SK-N-SH treated with all-trans-retinoic acid at 6 μM for 48 hours (cell line): ENCODE measurements at regions not wholly inside any gene's neighbourhood (a gene's known extent, or its start where the extent isn't known, plus 50 kb on each side); places are given as distances from the start of the nearest gene placed in this dataset.

ENCODE experiments used
- ATAC-seq: fragments of 200-7000 bp; cut with Tn5 transposase; 3 replicates; pipeline ENCODE4 v1.9.1; 2020; ENCODE audit warnings: mild to moderate bottlenecking, moderate library complexity
- ARNTL ChIP-seq: fragments of 450-650 bp; formaldehyde crosslinking; IDR thresholded peaks from 2 replicates; pipeline ENCODE4 v1.5.0; 2020; ENCODE audit warnings: low read depth, mild to moderate bottlenecking, moderate library complexity, borderline replicate concordance
- BACH2 ChIP-seq: fragments of 250-450 bp; sonication (Bioruptor Pico); IDR thresholded peaks from 2 replicates; pipeline ENCODE4 v1.9.0; 2021; ENCODE audit warnings: mild to moderate bottlenecking, borderline replicate concordance
- CSDC2 ChIP-seq: fragments of 250-450 bp; sonication (Bioruptor Pico); IDR thresholded peaks from 2 replicates; pipeline ENCODE4 v1.5.0; 2020; ENCODE audit warnings: mild to moderate bottlenecking, moderate library complexity
- ESRRG ChIP-seq: fragments of 250-450 bp; sonication (Bioruptor Pico); IDR thresholded peaks from 2 replicates; pipeline ENCODE4 v1.6.1; 2021; ENCODE audit warnings: mild to moderate bottlenecking
- GLIS3 ChIP-seq: fragments of 250-450 bp; sonication (Bioruptor Pico); IDR thresholded peaks from 2 replicates; pipeline ENCODE4 v1.5.0; 2020; ENCODE audit warnings: mild to moderate bottlenecking, moderate library complexity
- ISL1 ChIP-seq: fragments of 250-450 bp; sonication (Bioruptor Pico); IDR thresholded peaks from 2 replicates; pipeline ENCODE4 v2.1.2; 2022; ENCODE audit warnings: mild to moderate bottlenecking, moderate library complexity
- OSR1 ChIP-seq: fragments of 250-450 bp; sonication (Bioruptor Pico); IDR thresholded peaks from 2 replicates; pipeline ENCODE4 v1.8.0; 2022; ENCODE audit warnings: moderate library complexity, mild to moderate bottlenecking, inconsistent platforms
- PPARA ChIP-seq: fragments of 250-450 bp; sonication (Bioruptor Pico); IDR thresholded peaks from 2 replicates; pipeline ENCODE4 v1.5.0; 2020; ENCODE audit warnings: mild to moderate bottlenecking, borderline replicate concordance
- RARB ChIP-seq: fragments of 250-450 bp; sonication (Bioruptor Pico); IDR thresholded peaks from 2 replicates; pipeline ENCODE4 v1.8.0; 2021; ENCODE audit warnings: mild to moderate bottlenecking, moderate library complexity
- SNAI2 ChIP-seq: fragments of 250-450 bp; sonication (Bioruptor Pico); IDR thresholded peaks from 2 replicates; pipeline ENCODE4 v1.5.0; 2020; ENCODE audit warnings: mild to moderate bottlenecking, moderate library complexity
- TCF4 ChIP-seq: fragments of 250-450 bp; sonication (Bioruptor Pico); IDR thresholded peaks from 2 replicates; pipeline ENCODE4 v1.8.0; 2021; ENCODE audit warnings: mild to moderate bottlenecking, moderate library complexity, borderline replicate concordance
- TOX ChIP-seq: fragments of 250-450 bp; sonication (Bioruptor Pico); IDR thresholded peaks from 2 replicates; pipeline ENCODE4 v1.8.0; 2021; ENCODE audit warnings: mild to moderate bottlenecking, moderate library complexity, borderline replicate concordance
- ZC3H10 ChIP-seq: fragments of 250-450 bp; sonication (Bioruptor Pico); IDR thresholded peaks from 2 replicates; pipeline ENCODE4 v1.5.1; 2021; ENCODE audit warnings: mild to moderate bottlenecking, moderate library complexity
- ZFP3 ChIP-seq: fragments of 250-450 bp; sonication (Bioruptor Pico); IDR thresholded peaks from 2 replicates; pipeline ENCODE4 v1.5.0; 2020; ENCODE audit warnings: mild to moderate bottlenecking, moderate library complexity
- ZFP30 ChIP-seq: fragments of 450-650 bp; formaldehyde crosslinking; IDR thresholded peaks from 2 replicates; pipeline ENCODE4 v1.5.0; 2022; ENCODE audit warnings: mild to moderate bottlenecking, moderate library complexity
- ZNF565 ChIP-seq: fragments of 450-650 bp; formaldehyde crosslinking; conservative IDR thresholded peaks from 2 replicates; pipeline ENCODE4 v1.5.0; 2020; ENCODE audit warnings: low read depth, mild to moderate bottlenecking, moderate library complexity
- ZNF70 ChIP-seq: fragments of 450-650 bp; formaldehyde crosslinking; IDR thresholded peaks from 2 replicates; pipeline ENCODE4 v1.5.0; 2020; ENCODE audit warnings: mild to moderate bottlenecking, moderate library complexity
- ZNF8 ChIP-seq: fragments of 450-650 bp; formaldehyde crosslinking; IDR thresholded peaks from 2 replicates; pipeline ENCODE4 v1.5.0; 2020; ENCODE audit warnings: mild to moderate bottlenecking, moderate library complexity
- TF ChIP-seq, protein P1 (sequence below): fragments of 250-450 bp; sonication (Bioruptor Pico); IDR thresholded peaks from 2 replicates; pipeline ENCODE4 v1.5.1; 2020; ENCODE audit warnings: low read depth, mild to moderate bottlenecking, moderate library complexity
- TF ChIP-seq, protein P2 (sequence below): fragments of 250-450 bp; sonication (Bioruptor Pico); IDR thresholded peaks from 2 replicates; pipeline ENCODE4 v1.5.0; 2020; ENCODE audit warnings: mild to moderate bottlenecking, moderate library complexity
- TF ChIP-seq, protein P3 (sequence below): fragments of 250-450 bp; sonication (Bioruptor Pico); IDR thresholded peaks from 2 replicates; pipeline ENCODE4 v1.5.1; 2021; ENCODE audit warnings: mild to moderate bottlenecking, moderate library complexity
- TF ChIP-seq, protein P4 (sequence below): fragments of 250-450 bp; sonication (Bioruptor Pico); IDR thresholded peaks from 2 replicates; pipeline ENCODE4 v1.8.0; 2021; ENCODE audit warnings: low read depth, mild to moderate bottlenecking, moderate library complexity, borderline replicate concordance
- TF ChIP-seq, protein P5 (sequence below): fragments of 250-450 bp; sonication (Bioruptor Pico); IDR thresholded peaks from 2 replicates; pipeline ENCODE4 v1.8.0; 2020; ENCODE audit warnings: mild to moderate bottlenecking, moderate library complexity, borderline replicate concordance

DNA sequence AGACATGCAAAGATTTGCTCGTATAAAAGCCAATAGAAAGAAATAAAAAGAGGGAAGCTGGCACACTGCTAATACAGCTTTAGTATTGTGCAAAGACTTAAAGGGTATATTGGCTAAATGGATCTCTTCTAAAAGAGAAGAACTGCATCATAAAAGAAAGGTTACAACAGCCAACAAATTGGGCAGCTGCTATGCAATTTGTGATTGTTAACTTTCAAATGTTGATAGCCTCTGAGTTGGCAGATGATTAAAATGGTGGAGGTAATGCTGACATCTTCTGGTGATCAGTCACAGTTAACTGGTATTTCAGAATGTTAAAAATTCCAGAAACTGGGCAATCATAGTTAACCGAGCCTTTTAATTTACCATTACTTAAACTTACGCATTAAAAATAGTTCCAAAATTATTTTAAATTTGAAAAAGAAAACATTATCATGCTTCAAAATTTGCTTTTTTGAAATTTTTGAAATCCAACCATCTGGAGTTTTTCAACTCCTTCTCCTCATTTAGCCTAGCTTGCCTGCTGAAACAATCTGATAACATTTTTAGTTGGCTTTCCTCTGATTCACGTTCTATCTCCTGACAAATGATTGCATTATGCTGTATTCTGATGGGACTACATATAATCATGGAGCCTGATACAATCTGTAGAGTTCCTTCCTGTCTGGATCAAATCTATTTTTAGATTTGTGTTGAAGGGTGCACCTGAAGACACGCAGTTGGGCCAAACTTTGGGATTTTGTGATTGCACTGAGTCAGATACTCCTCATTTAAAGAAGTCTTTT lies 144.0 kb upstream of the PDZRN3 start:
- TF ChIP-seq BACH2 (CRISPR knock-in tag): no peak
- TF ChIP-seq, protein P1, sequence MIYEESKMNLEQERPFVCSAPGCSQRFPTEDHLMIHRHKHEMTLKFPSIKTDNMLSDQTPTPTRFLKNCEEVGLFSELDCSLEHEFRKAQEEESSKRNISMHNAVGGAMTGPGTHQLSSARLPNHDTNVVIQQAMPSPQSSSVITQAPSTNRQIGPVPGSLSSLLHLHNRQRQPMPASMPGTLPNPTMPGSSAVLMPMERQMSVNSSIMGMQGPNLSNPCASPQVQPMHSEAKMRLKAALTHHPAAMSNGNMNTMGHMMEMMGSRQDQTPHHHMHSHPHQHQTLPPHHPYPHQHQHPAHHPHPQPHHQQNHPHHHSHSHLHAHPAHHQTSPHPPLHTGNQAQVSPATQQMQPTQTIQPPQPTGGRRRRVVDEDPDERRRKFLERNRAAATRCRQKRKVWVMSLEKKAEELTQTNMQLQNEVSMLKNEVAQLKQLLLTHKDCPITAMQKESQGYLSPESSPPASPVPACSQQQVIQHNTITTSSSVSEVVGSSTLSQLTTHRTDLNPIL (CRISPR knock-in tag): no peak
- TF ChIP-seq PPARA (CRISPR knock-in tag): no peak
- TF ChIP-seq ARNTL (CRISPR knock-in tag): no peak
- TF ChIP-seq, protein P2, sequence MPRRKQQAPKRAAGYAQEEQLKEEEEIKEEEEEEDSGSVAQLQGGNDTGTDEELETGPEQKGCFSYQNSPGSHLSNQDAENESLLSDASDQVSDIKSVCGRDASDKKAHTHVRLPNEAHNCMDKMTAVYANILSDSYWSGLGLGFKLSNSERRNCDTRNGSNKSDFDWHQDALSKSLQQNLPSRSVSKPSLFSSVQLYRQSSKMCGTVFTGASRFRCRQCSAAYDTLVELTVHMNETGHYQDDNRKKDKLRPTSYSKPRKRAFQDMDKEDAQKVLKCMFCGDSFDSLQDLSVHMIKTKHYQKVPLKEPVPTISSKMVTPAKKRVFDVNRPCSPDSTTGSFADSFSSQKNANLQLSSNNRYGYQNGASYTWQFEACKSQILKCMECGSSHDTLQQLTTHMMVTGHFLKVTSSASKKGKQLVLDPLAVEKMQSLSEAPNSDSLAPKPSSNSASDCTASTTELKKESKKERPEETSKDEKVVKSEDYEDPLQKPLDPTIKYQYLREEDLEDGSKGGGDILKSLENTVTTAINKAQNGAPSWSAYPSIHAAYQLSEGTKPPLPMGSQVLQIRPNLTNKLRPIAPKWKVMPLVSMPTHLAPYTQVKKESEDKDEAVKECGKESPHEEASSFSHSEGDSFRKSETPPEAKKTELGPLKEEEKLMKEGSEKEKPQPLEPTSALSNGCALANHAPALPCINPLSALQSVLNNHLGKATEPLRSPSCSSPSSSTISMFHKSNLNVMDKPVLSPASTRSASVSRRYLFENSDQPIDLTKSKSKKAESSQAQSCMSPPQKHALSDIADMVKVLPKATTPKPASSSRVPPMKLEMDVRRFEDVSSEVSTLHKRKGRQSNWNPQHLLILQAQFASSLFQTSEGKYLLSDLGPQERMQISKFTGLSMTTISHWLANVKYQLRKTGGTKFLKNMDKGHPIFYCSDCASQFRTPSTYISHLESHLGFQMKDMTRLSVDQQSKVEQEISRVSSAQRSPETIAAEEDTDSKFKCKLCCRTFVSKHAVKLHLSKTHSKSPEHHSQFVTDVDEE (CRISPR knock-in tag): peak; percentile 21; the same call in 1 of the 2 replicates
- no peak for TF ChIP-seq CSDC2
- TF ChIP-seq, protein P3, sequence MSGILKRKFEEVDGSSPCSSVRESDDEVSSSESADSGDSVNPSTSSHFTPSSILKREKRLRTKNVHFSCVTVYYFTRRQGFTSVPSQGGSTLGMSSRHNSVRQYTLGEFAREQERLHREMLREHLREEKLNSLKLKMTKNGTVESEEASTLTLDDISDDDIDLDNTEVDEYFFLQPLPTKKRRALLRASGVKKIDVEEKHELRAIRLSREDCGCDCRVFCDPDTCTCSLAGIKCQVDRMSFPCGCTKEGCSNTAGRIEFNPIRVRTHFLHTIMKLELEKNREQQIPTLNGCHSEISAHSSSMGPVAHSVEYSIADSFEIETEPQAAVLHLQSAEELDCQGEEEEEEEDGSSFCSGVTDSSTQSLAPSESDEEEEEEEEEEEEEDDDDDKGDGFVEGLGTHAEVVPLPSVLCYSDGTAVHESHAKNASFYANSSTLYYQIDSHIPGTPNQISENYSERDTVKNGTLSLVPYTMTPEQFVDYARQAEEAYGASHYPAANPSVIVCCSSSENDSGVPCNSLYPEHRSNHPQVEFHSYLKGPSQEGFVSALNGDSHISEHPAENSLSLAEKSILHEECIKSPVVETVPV: no peak
- TF ChIP-seq ZFP3 (CRISPR knock-in tag): no peak
- TF ChIP-seq, protein P4, sequence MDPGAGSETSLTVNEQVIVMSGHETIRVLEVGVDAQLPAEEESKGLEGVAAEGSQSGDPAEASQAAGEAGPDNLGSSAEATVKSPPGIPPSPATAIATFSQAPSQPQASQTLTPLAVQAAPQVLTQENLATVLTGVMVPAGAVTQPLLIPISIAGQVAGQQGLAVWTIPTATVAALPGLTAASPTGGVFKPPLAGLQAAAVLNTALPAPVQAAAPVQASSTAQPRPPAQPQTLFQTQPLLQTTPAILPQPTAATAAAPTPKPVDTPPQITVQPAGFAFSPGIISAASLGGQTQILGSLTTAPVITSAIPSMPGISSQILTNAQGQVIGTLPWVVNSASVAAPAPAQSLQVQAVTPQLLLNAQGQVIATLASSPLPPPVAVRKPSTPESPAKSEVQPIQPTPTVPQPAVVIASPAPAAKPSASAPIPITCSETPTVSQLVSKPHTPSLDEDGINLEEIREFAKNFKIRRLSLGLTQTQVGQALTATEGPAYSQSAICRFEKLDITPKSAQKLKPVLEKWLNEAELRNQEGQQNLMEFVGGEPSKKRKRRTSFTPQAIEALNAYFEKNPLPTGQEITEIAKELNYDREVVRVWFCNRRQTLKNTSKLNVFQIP (CRISPR knock-in tag): no peak
- TF ChIP-seq, protein P5, sequence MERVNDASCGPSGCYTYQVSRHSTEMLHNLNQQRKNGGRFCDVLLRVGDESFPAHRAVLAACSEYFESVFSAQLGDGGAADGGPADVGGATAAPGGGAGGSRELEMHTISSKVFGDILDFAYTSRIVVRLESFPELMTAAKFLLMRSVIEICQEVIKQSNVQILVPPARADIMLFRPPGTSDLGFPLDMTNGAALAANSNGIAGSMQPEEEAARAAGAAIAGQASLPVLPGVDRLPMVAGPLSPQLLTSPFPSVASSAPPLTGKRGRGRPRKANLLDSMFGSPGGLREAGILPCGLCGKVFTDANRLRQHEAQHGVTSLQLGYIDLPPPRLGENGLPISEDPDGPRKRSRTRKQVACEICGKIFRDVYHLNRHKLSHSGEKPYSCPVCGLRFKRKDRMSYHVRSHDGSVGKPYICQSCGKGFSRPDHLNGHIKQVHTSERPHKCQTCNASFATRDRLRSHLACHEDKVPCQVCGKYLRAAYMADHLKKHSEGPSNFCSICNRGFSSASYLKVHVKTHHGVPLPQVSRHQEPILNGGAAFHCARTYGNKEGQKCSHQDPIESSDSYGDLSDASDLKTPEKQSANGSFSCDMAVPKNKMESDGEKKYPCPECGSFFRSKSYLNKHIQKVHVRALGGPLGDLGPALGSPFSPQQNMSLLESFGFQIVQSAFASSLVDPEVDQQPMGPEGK (CRISPR knock-in tag): no peak
- TF ChIP-seq TCF4 (CRISPR knock-in tag): peak; percentile 57
- no peak for TF ChIP-seq ZNF565 (CRISPR knock-in tag)
- no peak for TF ChIP-seq ZFP30 (CRISPR knock-in tag)
- TF ChIP-seq GLIS3 (CRISPR knock-in tag): peak; percentile 46; the same call in 1 of the 2 replicates
- 0 out of 2 replicates have a peak, but pooled peaks have one; percentile 22 for TF ChIP-seq ESRRG
- no peak for TF ChIP-seq TOX (CRISPR knock-in tag)
- no peak; the same call in 1 of the 2 replicates for TF ChIP-seq SNAI2 (CRISPR knock-in tag)
- no peak for TF ChIP-seq ZC3H10 (CRISPR knock-in tag)
- TF ChIP-seq ISL1 (CRISPR knock-in tag): peak; percentile 91
- no peak for TF ChIP-seq OSR1
- TF ChIP-seq ZNF8 (CRISPR knock-in tag): no peak
- TF ChIP-seq RARB (CRISPR knock-in tag): no peak
- no peak for TF ChIP-seq ZNF70
- ATAC-seq: peak; percentile 36
